ENCODE measurements at regions not wholly inside any gene's neighbourhood (a gene's known extent, or its start where the extent isn't known, plus 50 kb on each side); places are given as distances from the start of the nearest gene placed in this dataset.

GRCh38 chr14:44828023-44828422, 133.7 kb downstream of the KLHL28 start:
- TF ChIP-seq CTCF (conservative IDR thresholded peaks at IDR 0.05; ENCODE audit: low read length) (no peak), EZH2phosphoT487 (IDR thresholded peaks at IDR 0.05; ENCODE audit: borderline replicate concordance, low read depth, low read length) (no peak)

All from OCI-LY7 (cell line).